Activated CD8-positive, alpha-beta memory T cell treated with anti-CD3 and anti-CD28 coated beads for 1 hour (primary cell): ENCODE measurements at regions not wholly inside any gene's neighbourhood (a gene's known extent, or its start where the extent isn't known, plus 50 kb on each side); places are given as distances from the start of the nearest gene placed in this dataset.

ENCODE experiments used
- DNase-seq, 2 donors: peaks; one replicate each; pipeline ENCODE4 v3.0.0-alpha.2; 2020; ENCODE audit warnings: low read depth in 1 of 2; ENCODE audit errors: extremely low read depth in 1 of 2

- DNase-seq: no peak
These were observed 49.7 kb upstream of the SLC2A1 start for GRCh38 chr1:43008115-43009060.
